ENCODE measurements at regions not wholly inside any gene's neighbourhood (a gene's known extent, or its start where the extent isn't known, plus 50 kb on each side); places are given as distances from the start of the nearest gene placed in this dataset.

DNA sequence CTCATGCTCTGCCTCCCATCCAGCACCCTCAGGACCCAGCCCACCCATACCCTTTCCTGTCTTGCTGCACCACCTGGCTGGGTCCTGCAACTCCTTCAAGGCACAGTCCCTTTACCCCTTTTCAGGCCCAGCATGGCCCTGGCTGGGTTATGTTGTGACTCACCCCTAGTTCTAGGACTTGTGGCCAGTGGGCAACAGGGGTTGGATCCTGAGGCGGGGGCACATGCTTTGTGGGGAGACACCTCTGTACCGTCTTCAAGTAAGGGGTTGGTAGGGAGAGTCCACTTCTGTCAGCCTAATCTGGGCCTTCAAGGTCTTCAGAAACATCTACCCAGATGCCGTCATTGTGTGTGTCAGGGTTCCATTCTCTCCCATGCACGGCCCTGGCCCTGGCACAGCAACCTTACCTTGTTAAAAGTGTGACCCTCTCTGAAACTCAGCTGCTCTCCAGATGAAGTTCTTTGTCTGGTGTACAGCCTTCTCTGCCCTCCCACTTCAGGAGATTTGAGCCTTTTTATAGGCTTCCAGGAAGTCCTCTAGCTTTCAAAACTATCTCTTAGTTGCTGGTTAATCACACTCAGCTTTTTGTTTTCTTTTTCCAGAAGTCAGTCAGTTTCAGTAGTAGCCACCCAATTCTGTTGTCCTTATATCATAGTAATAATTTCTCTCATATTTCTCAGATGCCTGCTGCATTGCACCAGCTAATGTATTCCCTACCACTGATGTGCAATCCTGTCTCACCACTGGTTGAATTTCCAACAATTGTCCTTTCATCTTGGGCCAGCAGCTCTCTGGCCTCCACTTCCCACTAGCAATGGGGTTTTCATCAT lies 107.3 kb downstream of the NRN1 start:
- Histone ChIP-seq H3K9me3 (replicated peaks; ENCODE audit: control insufficient read depth, insufficient read depth, low read depth, low read length) (no peaks in the 10 kb centered on the region), H3K4me3 (no peak overlapping the region), H2AFZ (ENCODE audit: low read depth, low read length) (no peak overlapping the region), H3K36me3 (ENCODE audit: control insufficient read depth, insufficient read depth, low read length) (no peaks in the 10 kb centered on the region), H3K79me2 (ENCODE audit: control insufficient read depth, insufficient read depth, low read length) (no peaks in the 10 kb centered on the region), H3K9me1 (ENCODE audit: control insufficient read depth, insufficient read depth, low read length) (no peaks in the 10 kb centered on the region), H3K27me3 (ENCODE audit: control insufficient read depth in 2 of 2, insufficient read depth in 2 of 2, low read length in 2 of 2) (0 out of 5 replicates have a peak, but pooled peaks cover 0 to 6% of the 10 kb centered on the region in 2 experiments), H3K27ac (ENCODE audit: extremely low read depth, low read depth, low read length) (no peak overlapping the region), H4K20me1 (replicated peaks; ENCODE audit: control insufficient read depth, insufficient read depth, low read length) (no peaks in the 10 kb centered on the region; the same call in 1 of the 2 replicates), H3K4me1 (replicated peaks in 1 of 2; ENCODE audit: control insufficient read depth in 2 of 2, insufficient read depth in 2 of 2, low read length in 2 of 2) (no peaks in the 10 kb centered on the region), H3K9ac (ENCODE audit: insufficient read depth in 1 of 2, low read depth in 2 of 2, low read length in 2 of 2) (no peak overlapping the region), H3K4me2 (ENCODE audit: insufficient read depth, low read length) (no peak overlapping the region)
- DNase-seq (ENCODE audit: extremely low read depth in 1 of 4, low spot score in 3 of 4) (no peak), ATAC-seq (no peak), FAIRE-seq (no peak)
- in situ Hi-C loops (cut with MboI), result no loop called here
- 0% methylated on average over 4 of the region's 4 CpGs for WGBS (ENCODE audit: insufficient coverage, low coverage, missing lambda C conversion rate)
- intact Hi-C loops (cut with micrococcal nuclease), result no loop called here
- BruUV-seq (replicated peaks), result no TSS peak
- TF ChIP-seq EGR1 (conservative IDR thresholded peaks at IDR 0.05), result no peak
- no peak for TF ChIP-seq MAFF (IDR thresholded peaks at IDR 0.05; ENCODE audit: low read length)
- TF ChIP-seq FOXA3 (CRISPR knock-in tag; conservative IDR thresholded peaks at IDR 0.05 in 1 of 2, IDR thresholded peaks at IDR 0.05 in 1 of 2), result no peak
- no peak for TF ChIP-seq GABPB1 (CRISPR knock-in tag; IDR thresholded peaks at IDR 0.05)
- TF ChIP-seq SAFB2 (IDR thresholded peaks at IDR 0.05; ENCODE audit: borderline replicate concordance, low read depth, low read length, severe bottlenecking), result no peak
- ChIA-PET POLR2A (interaction anchor here (0.7 kb wide), 2 partner anchors 227 to 501 kb away, joined by 3 to 4 read pairs; no protein-coding TSS in a partner anchor), CTCF (ENCODE audit: low intra/inter-chr PET ratio) (no interaction called here)

Measured in K562 (cell line).